ENCODE measurements at regions not wholly inside any gene's neighbourhood (a gene's known extent, or its start where the extent isn't known, plus 50 kb on each side); places are given as distances from the start of the nearest gene placed in this dataset.

DNA sequence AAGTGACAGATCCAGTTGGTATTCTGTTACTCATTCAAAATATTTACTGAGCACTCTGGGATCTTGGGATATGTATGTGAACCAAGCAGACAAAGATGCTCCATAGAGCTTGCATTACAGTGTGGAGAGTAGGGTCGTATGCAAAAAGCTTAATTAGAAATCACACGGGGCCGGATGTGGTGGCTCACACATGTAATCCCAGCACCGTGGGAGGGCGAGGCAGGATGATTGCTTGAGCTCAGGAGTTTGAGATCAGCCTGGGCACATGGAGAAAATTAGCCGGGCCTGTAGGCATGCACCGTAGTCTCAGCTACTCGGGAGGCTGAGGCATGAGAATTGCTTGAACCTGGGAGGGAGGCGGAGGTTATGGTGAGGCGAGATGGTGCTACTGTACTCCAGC is 68.7 kb upstream of the MB21D2 start:
- TF ChIP-seq, protein P1, sequence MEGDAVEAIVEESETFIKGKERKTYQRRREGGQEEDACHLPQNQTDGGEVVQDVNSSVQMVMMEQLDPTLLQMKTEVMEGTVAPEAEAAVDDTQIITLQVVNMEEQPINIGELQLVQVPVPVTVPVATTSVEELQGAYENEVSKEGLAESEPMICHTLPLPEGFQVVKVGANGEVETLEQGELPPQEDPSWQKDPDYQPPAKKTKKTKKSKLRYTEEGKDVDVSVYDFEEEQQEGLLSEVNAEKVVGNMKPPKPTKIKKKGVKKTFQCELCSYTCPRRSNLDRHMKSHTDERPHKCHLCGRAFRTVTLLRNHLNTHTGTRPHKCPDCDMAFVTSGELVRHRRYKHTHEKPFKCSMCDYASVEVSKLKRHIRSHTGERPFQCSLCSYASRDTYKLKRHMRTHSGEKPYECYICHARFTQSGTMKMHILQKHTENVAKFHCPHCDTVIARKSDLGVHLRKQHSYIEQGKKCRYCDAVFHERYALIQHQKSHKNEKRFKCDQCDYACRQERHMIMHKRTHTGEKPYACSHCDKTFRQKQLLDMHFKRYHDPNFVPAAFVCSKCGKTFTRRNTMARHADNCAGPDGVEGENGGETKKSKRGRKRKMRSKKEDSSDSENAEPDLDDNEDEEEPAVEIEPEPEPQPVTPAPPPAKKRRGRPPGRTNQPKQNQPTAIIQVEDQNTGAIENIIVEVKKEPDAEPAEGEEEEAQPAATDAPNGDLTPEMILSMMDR (conservative IDR thresholded peaks at IDR 0.05; ENCODE audit: low read depth in 2 of 2), result no peak
- TF ChIP-seq EZH2phosphoT487 (IDR thresholded peaks at IDR 0.05; ENCODE audit: unreplicated experiment), result no peak
- TF ChIP-seq POLR2AphosphoS5 (IDR thresholded peaks at IDR 0.05; ENCODE audit: low read depth), result no peak
- no peak for TF ChIP-seq EZH2 (IDR thresholded peaks at IDR 0.05; ENCODE audit: low read depth, unreplicated experiment)
- TF ChIP-seq, protein P2, sequence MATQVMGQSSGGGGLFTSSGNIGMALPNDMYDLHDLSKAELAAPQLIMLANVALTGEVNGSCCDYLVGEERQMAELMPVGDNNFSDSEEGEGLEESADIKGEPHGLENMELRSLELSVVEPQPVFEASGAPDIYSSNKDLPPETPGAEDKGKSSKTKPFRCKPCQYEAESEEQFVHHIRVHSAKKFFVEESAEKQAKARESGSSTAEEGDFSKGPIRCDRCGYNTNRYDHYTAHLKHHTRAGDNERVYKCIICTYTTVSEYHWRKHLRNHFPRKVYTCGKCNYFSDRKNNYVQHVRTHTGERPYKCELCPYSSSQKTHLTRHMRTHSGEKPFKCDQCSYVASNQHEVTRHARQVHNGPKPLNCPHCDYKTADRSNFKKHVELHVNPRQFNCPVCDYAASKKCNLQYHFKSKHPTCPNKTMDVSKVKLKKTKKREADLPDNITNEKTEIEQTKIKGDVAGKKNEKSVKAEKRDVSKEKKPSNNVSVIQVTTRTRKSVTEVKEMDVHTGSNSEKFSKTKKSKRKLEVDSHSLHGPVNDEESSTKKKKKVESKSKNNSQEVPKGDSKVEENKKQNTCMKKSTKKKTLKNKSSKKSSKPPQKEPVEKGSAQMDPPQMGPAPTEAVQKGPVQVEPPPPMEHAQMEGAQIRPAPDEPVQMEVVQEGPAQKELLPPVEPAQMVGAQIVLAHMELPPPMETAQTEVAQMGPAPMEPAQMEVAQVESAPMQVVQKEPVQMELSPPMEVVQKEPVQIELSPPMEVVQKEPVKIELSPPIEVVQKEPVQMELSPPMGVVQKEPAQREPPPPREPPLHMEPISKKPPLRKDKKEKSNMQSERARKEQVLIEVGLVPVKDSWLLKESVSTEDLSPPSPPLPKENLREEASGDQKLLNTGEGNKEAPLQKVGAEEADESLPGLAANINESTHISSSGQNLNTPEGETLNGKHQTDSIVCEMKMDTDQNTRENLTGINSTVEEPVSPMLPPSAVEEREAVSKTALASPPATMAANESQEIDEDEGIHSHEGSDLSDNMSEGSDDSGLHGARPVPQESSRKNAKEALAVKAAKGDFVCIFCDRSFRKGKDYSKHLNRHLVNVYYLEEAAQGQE (IDR thresholded peaks at IDR 0.05; ENCODE audit: unreplicated experiment), result no peak
- TF ChIP-seq JUNB (IDR thresholded peaks at IDR 0.05; ENCODE audit: unreplicated experiment), result no peak
- TF ChIP-seq, protein P3, sequence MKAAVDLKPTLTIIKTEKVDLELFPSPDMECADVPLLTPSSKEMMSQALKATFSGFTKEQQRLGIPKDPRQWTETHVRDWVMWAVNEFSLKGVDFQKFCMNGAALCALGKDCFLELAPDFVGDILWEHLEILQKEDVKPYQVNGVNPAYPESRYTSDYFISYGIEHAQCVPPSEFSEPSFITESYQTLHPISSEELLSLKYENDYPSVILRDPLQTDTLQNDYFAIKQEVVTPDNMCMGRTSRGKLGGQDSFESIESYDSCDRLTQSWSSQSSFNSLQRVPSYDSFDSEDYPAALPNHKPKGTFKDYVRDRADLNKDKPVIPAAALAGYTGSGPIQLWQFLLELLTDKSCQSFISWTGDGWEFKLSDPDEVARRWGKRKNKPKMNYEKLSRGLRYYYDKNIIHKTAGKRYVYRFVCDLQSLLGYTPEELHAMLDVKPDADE (IDR thresholded peaks at IDR 0.05), result no peak
- TF ChIP-seq STAT1 (IDR thresholded peaks at IDR 0.05; ENCODE audit: unreplicated experiment), result no peak
- no peak for TF ChIP-seq ZNF331 (CRISPR knock-in tag; IDR thresholded peaks at IDR 0.05; ENCODE audit: low read depth)
- no peak for TF ChIP-seq CREB1 (CRISPR knock-in tag; IDR thresholded peaks at IDR 0.05; ENCODE audit: low read depth)
